Loucy (cell line): ENCODE measurements at regions not wholly inside any gene's neighbourhood (a gene's known extent, or its start where the extent isn't known, plus 50 kb on each side); places are given as distances from the start of the nearest gene placed in this dataset.

Experiments
- H2AFZ ChIP-seq: fragments of 200-600 bp; sonication (generic); 2 replicates; pipeline ENCODE4 v1.6.0; 2016; ENCODE audit warnings: antibody characterized with exemption, mild to moderate bottlenecking, low read length, moderate library complexity
- H3F3A ChIP-seq: fragments of 200-600 bp; 2 replicates; pipeline ENCODE4 v1.6.0; 2016; ENCODE audit warnings: antibody characterized with exemption, low read depth, mild to moderate bottlenecking
- H3K27me3 ChIP-seq: fragments of 200-600 bp; sonication (generic); 2 replicates; pipeline ENCODE4 v1.6.1; 2014; ENCODE audit warnings: low read length, mild to moderate bottlenecking; ENCODE audit not compliant: insufficient read depth, poor library complexity, severe bottlenecking
- H3K36me3 ChIP-seq: fragments of 200-600 bp; sonication (generic); 2 replicates; pipeline ENCODE4 v1.6.1; 2016; ENCODE audit warnings: low read length; ENCODE audit not compliant: insufficient read depth
- H3K4me1 ChIP-seq: fragments of 200-600 bp; sonication (generic); 2 replicates; pipeline ENCODE4 v1.5.1; 2014; ENCODE audit warnings: low read length, mild to moderate bottlenecking; ENCODE audit not compliant: insufficient read depth, poor library complexity, severe bottlenecking
- H3K4me2 ChIP-seq: fragments of 200-600 bp; sonication (generic); 2 replicates; pipeline ENCODE4 v1.6.0; 2014; ENCODE audit warnings: antibody characterized with exemption, low read length, low read depth, mild to moderate bottlenecking; ENCODE audit not compliant: poor library complexity, severe bottlenecking
- H3K4me3 ChIP-seq: fragments of 200-600 bp; sonication (generic); 2 replicates; pipeline ENCODE4 v1.5.1; 2014; ENCODE audit warnings: low read length, mild to moderate bottlenecking, mixed read lengths; ENCODE audit not compliant: poor library complexity, severe bottlenecking
- H3K79me2 ChIP-seq: fragments of 200-600 bp; sonication (generic); 2 replicates; pipeline ENCODE4 v1.6.1; 2014; ENCODE audit warnings: low read length; ENCODE audit not compliant: insufficient read depth
- H3K9ac ChIP-seq: fragments of 200-600 bp; sonication (generic); 2 replicates; pipeline ENCODE4 v1.6.0; 2014; ENCODE audit warnings: mild to moderate bottlenecking, low read depth, low read length, moderate library complexity; ENCODE audit not compliant: poor library complexity, severe bottlenecking
- H3K9me2 ChIP-seq: fragments of 200-600 bp; sonication (generic); replicated peaks from 2 replicates; pipeline ENCODE4 v1.6.1; 2016; ENCODE audit warnings: low read depth, low read length, mixed read lengths
- H3K9me3 ChIP-seq: fragments of 200-600 bp; sonication (generic); 2 replicates; pipeline ENCODE4 v1.6.1; 2014; ENCODE audit warnings: mild to moderate bottlenecking, antibody characterized with exemption, low read length, low read depth; ENCODE audit not compliant: insufficient read depth
- H4K20me1 ChIP-seq: fragments of 200-600 bp; sonication (generic); 2 replicates; pipeline ENCODE4 v1.6.0; 2014; ENCODE audit warnings: antibody characterized with exemption, low read length, mild to moderate bottlenecking; ENCODE audit not compliant: insufficient read depth, poor library complexity, severe bottlenecking
- CTCF ChIP-seq: fragments of 200-600 bp; sonication (generic); conservative IDR thresholded peaks from 2 replicates; pipeline ENCODE4 v1.5.1; 2014; ENCODE audit warnings: mild to moderate bottlenecking, antibody characterized with exemption, low read length
- EZH2phosphoT487 ChIP-seq: fragments of 200-600 bp; IDR thresholded peaks from 2 replicates; pipeline ENCODE4 v1.6.1; 2018; ENCODE audit warnings: antibody characterized with exemption, mild to moderate bottlenecking, moderate library complexity, borderline replicate concordance

GRCh38 chr3:139870000-139870675 is 64.8 kb upstream of the CLSTN2 start:
- Histone ChIP-seq H3K4me1 (no peaks in the 10 kb centered on the region), H3K9me3 (no peaks in the 10 kb centered on the region), H4K20me1 (no peaks in the 10 kb centered on the region), H2AFZ (no peak overlapping the region), H3K4me2 (no peak overlapping the region), H3K36me3 (no peaks in the 10 kb centered on the region), H3K27me3 (no peaks in the 10 kb centered on the region), H3K79me2 (no peaks in the 10 kb centered on the region), H3K9me2 (no peaks in the 10 kb centered on the region), H3K9ac (no peak overlapping the region), H3F3A (no peaks in the 10 kb centered on the region), H3K4me3 (no peak overlapping the region)
- no peak for TF ChIP-seq EZH2phosphoT487

GRCh38 chr3:139868773-139869172 is 66.2 kb upstream of the CLSTN2 start:
- Histone ChIP-seq H3K79me2 (no peaks in the 10 kb centered on the region), H3K4me2 (no peak overlapping the region), H3K4me3 (no peak overlapping the region), H3F3A (no peaks in the 10 kb centered on the region), H2AFZ (no peak overlapping the region), H3K9ac (no peak overlapping the region), H3K36me3 (no peaks in the 10 kb centered on the region), H4K20me1 (no peaks in the 10 kb centered on the region), H3K27me3 (no peaks in the 10 kb centered on the region), H3K9me3 (no peaks in the 10 kb centered on the region), H3K4me1 (no peaks in the 10 kb centered on the region), H3K9me2 (no peaks in the 10 kb centered on the region)
- TF ChIP-seq CTCF (no peak), EZH2phosphoT487 (no peak)

- Histone ChIP-seq H3K4me1 (no peaks in the 10 kb centered on the region), H3K79me2 (no peaks in the 10 kb centered on the region), H3K9me3 (0 out of 2 replicates have a peak, but pooled peaks cover 4% of the 10 kb centered on the region), H3K4me2 (no peak overlapping the region), H3K36me3 (no peaks in the 10 kb centered on the region), H3K9ac (no peak overlapping the region), H2AFZ (no peak overlapping the region), H3F3A (no peaks in the 10 kb centered on the region), H3K4me3 (no peak overlapping the region), H4K20me1 (no peaks in the 10 kb centered on the region), H3K9me2 (no peaks in the 10 kb centered on the region), H3K27me3 (no peaks in the 10 kb centered on the region)
- no peak for TF ChIP-seq CTCF
- no peak for TF ChIP-seq EZH2phosphoT487
Observed at GRCh38 chr3:139848660-139849059, 86.3 kb upstream of the CLSTN2 start.

GRCh38 chr3:139846729-139847128 is 88.3 kb upstream of the CLSTN2 start:
- H3K9ac ChIP-seq, result no peak overlapping the region
- H4K20me1 ChIP-seq, result no peaks in the 10 kb centered on the region
- H3K9me2 ChIP-seq, result no peaks in the 10 kb centered on the region
- H3K4me3 ChIP-seq, result no peak overlapping the region
- H3K9me3 ChIP-seq, result no peaks in the 10 kb centered on the region
- H2AFZ ChIP-seq, result no peak overlapping the region
- H3K4me2 ChIP-seq, result no peak overlapping the region
- no peak for TF ChIP-seq CTCF
- TF ChIP-seq EZH2phosphoT487, result no peak
- H3K79me2 ChIP-seq, result no peaks in the 10 kb centered on the region
- no peaks in the 10 kb centered on the region for H3F3A ChIP-seq
- H3K36me3 ChIP-seq, result no peaks in the 10 kb centered on the region
- no peaks in the 10 kb centered on the region for H3K27me3 ChIP-seq
- no peaks in the 10 kb centered on the region for H3K4me1 ChIP-seq
